ENCODE measurements at regions not wholly inside any gene's neighbourhood (a gene's known extent, or its start where the extent isn't known, plus 50 kb on each side); places are given as distances from the start of the nearest gene placed in this dataset.

GRCh38 chr18:42289526-42289925, 334.5 kb downstream of the PIK3C3 start:
- no peak overlapping the region for H3K4me2 ChIP-seq (ENCODE audit: insufficient read depth, low read length)
- H3K27me3 ChIP-seq (ENCODE audit: control insufficient read depth in 2 of 2, insufficient read depth in 2 of 2, low read length in 2 of 2), result no peaks in the 10 kb centered on the region
- TF ChIP-seq SAFB (IDR thresholded peaks at IDR 0.05; ENCODE audit: borderline replicate concordance, low read depth, low read length), result no peak
- no peak for TF ChIP-seq GABPA (tag; conservative IDR thresholded peaks at IDR 0.05; ENCODE audit: low read depth)
- H3K4me1 ChIP-seq (replicated peaks in 1 of 2; ENCODE audit: control insufficient read depth in 2 of 2, insufficient read depth in 2 of 2, low read length in 2 of 2), result no peaks in the 10 kb centered on the region
- no peaks in the 10 kb centered on the region for H3K9me3 ChIP-seq (replicated peaks; ENCODE audit: control insufficient read depth, insufficient read depth, low read depth, low read length)
- ChIA-PET POLR2A (no interaction called here), CTCF (ENCODE audit: low intra/inter-chr PET ratio) (no interaction called here)
- H2AFZ ChIP-seq (ENCODE audit: low read depth, low read length), result no peak overlapping the region
- DNase-seq (ENCODE audit: extremely low read depth in 1 of 4, low spot score in 3 of 4) (no peak), ATAC-seq (no peak), FAIRE-seq (no peak)
- no peak overlapping the region for H3K9ac ChIP-seq (ENCODE audit: insufficient read depth in 1 of 2, low read depth in 2 of 2, low read length in 2 of 2)
- no peaks in the 10 kb centered on the region for H4K20me1 ChIP-seq (replicated peaks; ENCODE audit: control insufficient read depth, insufficient read depth, low read length)
- BruUV-seq (replicated peaks), result no TSS peak
- in situ Hi-C loops (cut with MboI), result no loop called here
- no peaks in the 10 kb centered on the region for H3K79me2 ChIP-seq (ENCODE audit: control insufficient read depth, insufficient read depth, low read length)
- no peak overlapping the region for H3K4me3 ChIP-seq
- intact Hi-C loops (cut with micrococcal nuclease), result no loop called here
- no peaks in the 10 kb centered on the region for H3K36me3 ChIP-seq (ENCODE audit: control insufficient read depth, insufficient read depth, low read length)
- 0% methylated on average over 3 of the region's 4 CpGs for WGBS (ENCODE audit: insufficient coverage, low coverage, missing lambda C conversion rate)
- no peaks in the 10 kb centered on the region for H3K9me1 ChIP-seq (ENCODE audit: control insufficient read depth, insufficient read depth, low read length)
- no peak overlapping the region for H3K27ac ChIP-seq (ENCODE audit: extremely low read depth, low read depth, low read length)

- WGBS (ENCODE audit: insufficient coverage, low coverage, missing lambda C conversion rate), result 0% methylated on average over 7 of the region's 7 CpGs
- in situ Hi-C loops (cut with MboI) (loop anchor here (10.0 kb wide), 1 partner anchor 984 kb away; the partner anchor contains the start of gene SYT4), intact Hi-C loops (cut with micrococcal nuclease) (no loop called here)
- H3K4me2 ChIP-seq (ENCODE audit: insufficient read depth, low read length), result no peak overlapping the region
- ATAC-seq, result no peak
- ChIA-PET POLR2A (no interaction called here), CTCF (ENCODE audit: low intra/inter-chr PET ratio) (no interaction called here)
- H3K36me3 ChIP-seq (ENCODE audit: control insufficient read depth, insufficient read depth, low read length), result no peaks in the 10 kb centered on the region
- no peak for FAIRE-seq
- no peak overlapping the region for H3K9ac ChIP-seq (ENCODE audit: insufficient read depth in 1 of 2, low read depth in 2 of 2, low read length in 2 of 2)
- no peaks in the 10 kb centered on the region for H4K20me1 ChIP-seq (replicated peaks; ENCODE audit: control insufficient read depth, insufficient read depth, low read length)
- no TSS peak for BruUV-seq (replicated peaks)
- DNase-seq (ENCODE audit: extremely low read depth in 1 of 4, low spot score in 3 of 4), result no peak
- no peak overlapping the region for H2AFZ ChIP-seq (ENCODE audit: low read depth, low read length)
- no peaks in the 10 kb centered on the region for H3K27me3 ChIP-seq (ENCODE audit: control insufficient read depth in 2 of 2, insufficient read depth in 2 of 2, low read length in 2 of 2)
- no peak overlapping the region for H3K4me3 ChIP-seq
- no peak overlapping the region for H3K27ac ChIP-seq (ENCODE audit: extremely low read depth, low read depth, low read length)
- H3K79me2 ChIP-seq (ENCODE audit: control insufficient read depth, insufficient read depth, low read length), result no peaks in the 10 kb centered on the region
- no peaks in the 10 kb centered on the region for H3K4me1 ChIP-seq (replicated peaks in 1 of 2; ENCODE audit: control insufficient read depth in 2 of 2, insufficient read depth in 2 of 2, low read length in 2 of 2)
- no peaks in the 10 kb centered on the region for H3K9me3 ChIP-seq (replicated peaks; ENCODE audit: control insufficient read depth, insufficient read depth, low read depth, low read length)
- H3K9me1 ChIP-seq (ENCODE audit: control insufficient read depth, insufficient read depth, low read length), result no peaks in the 10 kb centered on the region
- TF ChIP-seq ATF4 (CRISPR knock-in tag; IDR thresholded peaks at IDR 0.05), result no peak
- no peak for TF ChIP-seq ATF1 (CRISPR knock-in tag; IDR thresholded peaks at IDR 0.05)
- TF ChIP-seq ATF1 (tag; IDR thresholded peaks at IDR 0.05), result no peak
- TF ChIP-seq ZFP1 (CRISPR knock-in tag; IDR thresholded peaks at IDR 0.05), result no peak
- TF ChIP-seq VEZF1 (CRISPR knock-in tag; IDR thresholded peaks at IDR 0.05), result no peak
- TF ChIP-seq THAP12 (CRISPR knock-in tag; IDR thresholded peaks at IDR 0.05), result no peak
- no peak for TF ChIP-seq CHCHD3 (CRISPR knock-in tag; IDR thresholded peaks at IDR 0.05)
- no peak for TF ChIP-seq CREM (IDR thresholded peaks at IDR 0.05; ENCODE audit: low read depth)
- TF ChIP-seq U2AF1 (optimal IDR thresholded peaks at IDR 0.05; ENCODE audit: low read depth, low read length), result no peak
Measured at GRCh38 chr18:42290318-42291307, 335.6 kb downstream of the PIK3C3 start.
